ENCODE measurements at regions not wholly inside any gene's neighbourhood (a gene's known extent, or its start where the extent isn't known, plus 50 kb on each side); places are given as distances from the start of the nearest gene placed in this dataset.

DNA sequence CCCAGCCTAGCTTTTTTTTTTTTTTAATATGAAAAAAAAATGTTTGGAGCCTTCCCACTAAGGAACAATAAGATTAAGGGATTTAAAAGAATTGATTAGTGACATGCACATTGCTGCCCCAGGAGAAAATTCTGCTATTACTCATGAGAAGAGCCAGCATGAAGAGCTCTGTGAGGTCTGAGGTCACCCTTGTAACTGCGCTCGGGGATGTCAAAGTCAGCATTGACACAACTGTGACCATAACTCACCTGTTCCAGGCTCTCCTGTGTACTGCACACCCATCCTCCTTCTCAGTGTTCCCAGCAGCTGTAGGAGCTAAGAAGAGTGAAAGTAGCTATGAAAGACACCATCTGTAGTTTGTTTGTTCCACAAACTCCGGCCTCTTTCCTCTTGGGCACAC lies 109.8 kb upstream of the FGF3 start:
- H3K9me3 Mint-ChIP-seq = no peaks in the 10 kb centered on the region; a peak in 1 of 5 replicates
- Histone ChIP-seq H2BK15ac (ENCODE audit: low read depth, low read length) (no peak overlapping the region), H3K23ac (ENCODE audit: insufficient read length, low read depth, low read length) (no peak overlapping the region), H3K14ac (ENCODE audit: insufficient read depth, low read length) (no peak overlapping the region), H4K5ac (ENCODE audit: insufficient read length, low read depth, low read length) (no peak overlapping the region), H3K9me3 (ENCODE audit: control insufficient read depth, low read depth, low read length) (no peaks in the 10 kb centered on the region), H4K8ac (replicated peaks; ENCODE audit: insufficient read length, low read depth, low read length) (no peak overlapping the region), H2BK20ac (ENCODE audit: low read depth, low read length, poor library complexity, severe bottlenecking) (no peak overlapping the region), H3K4me1 (ENCODE audit: insufficient read depth, low read length) (no peaks in the 10 kb centered on the region), H2AK5ac (ENCODE audit: insufficient read length, low read length) (no peak overlapping the region), H2BK5ac (ENCODE audit: insufficient read length, low read length) (no peak overlapping the region), H3K9ac (ENCODE audit: extremely low read depth, insufficient read length, low read length) (no peak overlapping the region), H3K79me2 (ENCODE audit: insufficient read depth, low read length) (no peaks in the 10 kb centered on the region), H3K23me2 (ENCODE audit: insufficient read length, low read depth, low read length, poor library complexity, severe bottlenecking) (no peaks in the 10 kb centered on the region), H2AFZ (ENCODE audit: low read length) (no peak overlapping the region), H3K18ac (ENCODE audit: insufficient read length, low read depth, low read length) (no peak overlapping the region), H3K4ac (ENCODE audit: low read depth, low read length) (no peak overlapping the region), H3K27me3 (ENCODE audit: insufficient read depth, low read length) (no peaks in the 10 kb centered on the region; the same call in 1 of the 2 replicates), H4K91ac (ENCODE audit: insufficient read length, low read depth, low read length) (no peak overlapping the region), H4K20me1 (ENCODE audit: control insufficient read depth, insufficient read depth, insufficient read length) (no peaks in the 10 kb centered on the region), H3K27ac (ENCODE audit: insufficient read length, low read depth, low read length) (no peak overlapping the region), H3K79me1 (ENCODE audit: insufficient read depth, low read depth, low read length, poor library complexity, severe bottlenecking) (no peaks in the 10 kb centered on the region), H2BK12ac (ENCODE audit: insufficient read length, low read depth, low read length) (no peak overlapping the region), H2BK120ac (ENCODE audit: low read depth, low read length, poor library complexity, severe bottlenecking) (no peak overlapping the region), H3T11ph (ENCODE audit: low read length) (no peak overlapping the region), H3K4me2 (ENCODE audit: insufficient read depth, insufficient read length, low read length) (no peak overlapping the region), H3K56ac (ENCODE audit: insufficient read length, low read depth, low read length) (no peak overlapping the region)
- TF ChIP-seq, protein P1, sequence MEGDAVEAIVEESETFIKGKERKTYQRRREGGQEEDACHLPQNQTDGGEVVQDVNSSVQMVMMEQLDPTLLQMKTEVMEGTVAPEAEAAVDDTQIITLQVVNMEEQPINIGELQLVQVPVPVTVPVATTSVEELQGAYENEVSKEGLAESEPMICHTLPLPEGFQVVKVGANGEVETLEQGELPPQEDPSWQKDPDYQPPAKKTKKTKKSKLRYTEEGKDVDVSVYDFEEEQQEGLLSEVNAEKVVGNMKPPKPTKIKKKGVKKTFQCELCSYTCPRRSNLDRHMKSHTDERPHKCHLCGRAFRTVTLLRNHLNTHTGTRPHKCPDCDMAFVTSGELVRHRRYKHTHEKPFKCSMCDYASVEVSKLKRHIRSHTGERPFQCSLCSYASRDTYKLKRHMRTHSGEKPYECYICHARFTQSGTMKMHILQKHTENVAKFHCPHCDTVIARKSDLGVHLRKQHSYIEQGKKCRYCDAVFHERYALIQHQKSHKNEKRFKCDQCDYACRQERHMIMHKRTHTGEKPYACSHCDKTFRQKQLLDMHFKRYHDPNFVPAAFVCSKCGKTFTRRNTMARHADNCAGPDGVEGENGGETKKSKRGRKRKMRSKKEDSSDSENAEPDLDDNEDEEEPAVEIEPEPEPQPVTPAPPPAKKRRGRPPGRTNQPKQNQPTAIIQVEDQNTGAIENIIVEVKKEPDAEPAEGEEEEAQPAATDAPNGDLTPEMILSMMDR (conservative IDR thresholded peaks at IDR 0.05) = no peak
- H3K27ac Mint-ChIP-seq = no peak overlapping the region
- no peak overlapping the region for H3K4me3 Mint-ChIP-seq
- peaks cover 91% of the 10 kb centered on the region for H3K27me3 Mint-ChIP-seq (ENCODE audit: low read depth)
- no peak for DNase-seq
- no CpG with 5 or more reads among the region's 3 CpGs for WGBS (ENCODE audit: extremely low coverage, insufficient read length, low lambda C conversion rate)
- H3K36me3 Mint-ChIP-seq (ENCODE audit: insufficient read depth in 1 of 3, low read depth in 3 of 3) = no peaks in the 10 kb centered on the region; a peak in 1 of 7 replicates
- peaks cover 10 to 21% of the 10 kb centered on the region in 2 experiments for H3K4me1 Mint-ChIP-seq
